Iris pigment epithelial cell (primary cell): ENCODE measurements at regions not wholly inside any gene's neighbourhood (a gene's known extent, or its start where the extent isn't known, plus 50 kb on each side); places are given as distances from the start of the nearest gene placed in this dataset.

ENCODE experiments used
- DNase-seq: peaks from one replicate; pipeline ENCODE4 v3.0.0-alpha.2; 2011; ENCODE audit warnings: low read depth

DNA sequence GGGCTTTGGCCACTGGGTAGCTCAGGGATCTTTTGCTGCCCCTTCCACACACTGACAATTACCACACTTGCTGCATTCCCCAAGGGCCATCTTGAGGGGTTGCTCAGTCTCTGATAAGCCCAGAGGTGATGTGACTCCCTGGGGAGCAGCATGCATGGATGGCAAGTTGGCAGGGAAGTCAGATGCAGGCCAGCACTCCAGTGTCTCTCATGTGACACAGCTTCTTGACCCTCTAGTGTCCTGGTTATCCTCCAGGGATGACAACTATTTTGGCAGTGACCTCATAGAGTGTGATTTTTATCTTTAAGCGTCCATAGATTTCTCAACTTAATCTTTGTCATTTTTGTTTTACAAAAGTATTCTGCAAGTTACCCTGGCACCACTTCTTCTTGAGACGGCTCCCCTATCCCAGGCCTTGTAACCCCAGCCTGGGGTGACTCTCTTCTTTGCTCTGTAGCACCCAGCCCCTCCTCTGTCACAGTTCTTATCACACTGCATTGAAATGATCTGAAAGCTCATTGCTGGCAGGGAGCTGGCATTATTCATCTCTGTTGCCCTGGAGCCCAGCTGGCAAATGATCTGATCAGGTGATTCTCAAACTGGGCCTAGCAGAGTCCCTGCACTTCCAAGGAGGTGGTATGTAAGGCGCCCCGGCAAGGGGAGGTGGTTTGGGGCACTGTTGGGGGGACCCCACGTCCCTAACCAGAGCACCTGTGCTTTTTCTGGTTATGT lies 72.6 kb downstream of the TENT5C start:
- no peak for DNase-seq

DNA sequence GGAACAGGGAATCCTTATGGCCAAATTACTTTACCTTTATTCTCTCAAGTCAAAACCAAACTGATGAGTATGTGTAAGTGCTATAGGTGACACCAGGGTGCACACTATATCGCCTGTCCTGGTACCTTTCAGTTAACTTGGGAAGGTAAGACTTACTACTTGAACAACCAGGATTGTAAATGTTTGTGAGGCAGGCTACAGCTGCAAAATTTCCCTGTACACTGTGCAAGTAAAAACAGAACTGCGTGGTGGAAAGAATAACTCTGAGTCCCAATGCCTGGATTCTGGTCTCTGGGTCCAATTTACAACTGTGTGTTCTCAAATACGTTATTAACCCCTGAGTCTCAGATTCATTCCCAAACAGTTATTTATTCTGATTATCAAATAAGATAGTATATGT lies 73.5 kb downstream of the TENT5C start:
- no peak for DNase-seq

DNA sequence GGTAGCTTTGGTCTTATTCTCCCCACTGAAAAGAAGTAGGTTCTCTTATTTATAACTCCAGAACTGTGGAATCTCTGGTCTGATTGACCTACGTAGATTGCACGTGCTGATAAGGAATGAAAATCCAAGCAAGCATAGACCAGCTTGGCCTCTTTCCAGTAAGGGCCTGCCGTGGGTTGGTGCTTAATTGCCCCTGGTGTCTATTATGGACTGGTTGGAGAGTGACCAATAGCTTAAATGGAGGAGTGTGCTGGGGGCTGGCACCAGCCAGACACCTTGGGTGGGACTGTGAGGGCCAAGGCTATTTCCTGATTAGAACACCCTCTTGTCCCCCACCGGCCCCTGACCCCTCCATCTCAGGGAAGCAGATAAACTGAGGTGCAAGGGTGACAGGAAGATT lies 74.0 kb downstream of the TENT5C start:
- DNase-seq = no peak

DNA sequence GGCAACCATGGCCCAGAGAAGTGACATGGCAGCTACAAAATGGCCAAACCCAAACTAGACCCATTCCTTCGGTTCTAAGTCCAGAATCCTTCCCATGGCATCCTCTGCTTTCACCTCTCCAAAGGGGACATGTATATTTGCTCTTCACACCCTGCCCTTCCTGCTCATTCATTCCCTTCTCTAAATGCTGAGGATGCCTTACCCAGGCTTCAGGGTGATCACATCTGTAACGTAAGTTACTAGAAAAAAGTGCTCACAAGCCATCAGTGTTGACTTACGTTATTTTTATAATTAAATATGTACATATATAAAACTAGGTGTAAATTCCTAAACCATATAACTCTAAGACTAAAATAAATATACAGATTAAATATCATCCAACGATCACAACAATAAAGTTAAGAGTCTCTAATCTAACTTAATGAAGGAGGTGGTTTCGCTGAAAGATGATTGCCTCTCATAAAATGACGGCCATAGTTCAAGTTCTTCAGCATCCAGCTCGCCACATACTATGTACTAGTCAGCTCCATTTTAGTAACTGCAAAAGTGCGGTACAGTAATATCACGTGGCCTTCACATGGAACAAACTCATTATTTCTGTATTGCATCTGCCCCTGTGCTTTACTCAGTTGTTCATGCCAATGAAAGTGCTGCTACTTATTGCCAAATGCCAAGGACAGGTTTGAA lies 74.6 kb downstream of the TENT5C start:
- DNase-seq = no peak

DNA sequence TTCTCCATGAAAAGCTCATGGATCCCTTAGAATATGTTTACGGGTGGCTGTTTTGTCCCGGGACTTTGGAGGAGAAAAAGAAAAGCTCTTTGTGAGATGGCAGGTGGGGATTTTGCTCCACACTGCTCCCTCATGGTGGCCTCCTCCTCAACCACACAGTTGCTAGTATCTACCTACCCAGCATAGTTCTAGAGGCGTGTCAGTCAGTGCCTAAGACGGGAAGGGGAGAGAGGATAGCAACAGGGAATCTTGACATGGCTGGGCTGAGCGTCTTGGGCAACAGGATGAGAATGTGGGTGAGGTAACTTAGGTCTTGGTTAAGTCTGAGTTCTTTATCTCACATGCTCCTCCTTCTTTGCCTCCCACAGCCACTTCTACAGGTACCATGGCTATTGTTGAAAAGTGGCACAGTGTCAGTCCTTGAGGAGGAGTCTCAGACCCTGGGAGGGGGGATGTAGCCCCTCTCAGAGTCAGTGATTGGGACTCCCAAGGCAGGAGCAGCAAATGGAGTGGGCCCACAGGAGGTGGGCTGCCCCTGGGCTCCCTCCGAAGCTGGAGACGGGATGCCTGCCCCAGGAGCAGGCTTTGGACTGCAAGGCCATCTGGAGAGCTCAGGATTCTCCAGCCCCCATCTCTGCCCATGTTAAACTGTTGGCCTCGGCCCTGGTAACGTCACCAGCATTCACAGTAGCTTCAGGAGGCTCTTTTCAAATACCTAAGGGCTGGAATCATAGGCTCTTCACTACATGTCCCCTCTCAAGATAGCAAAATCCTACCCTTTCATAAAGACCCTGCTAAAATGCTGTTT lies 75.4 kb downstream of the TENT5C start:
- no peak for DNase-seq

DNA sequence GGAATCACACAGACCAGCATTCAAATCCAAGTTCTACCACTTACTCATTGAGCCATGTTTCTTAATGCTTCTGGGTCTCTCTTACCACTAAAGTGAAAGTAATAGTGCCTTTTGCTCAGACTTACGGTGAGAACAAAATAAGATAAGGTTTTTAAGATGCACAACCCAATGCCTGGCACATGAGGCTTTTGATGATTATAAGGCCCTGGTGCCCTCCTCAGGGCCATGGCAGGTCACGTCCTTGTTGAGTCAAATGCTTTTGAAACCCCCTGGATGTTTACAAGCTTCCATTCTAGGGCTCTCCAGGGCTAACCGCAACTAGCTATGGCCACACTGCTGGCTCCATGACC lies 76.0 kb downstream of the TENT5C start:
- no peak for DNase-seq

DNA sequence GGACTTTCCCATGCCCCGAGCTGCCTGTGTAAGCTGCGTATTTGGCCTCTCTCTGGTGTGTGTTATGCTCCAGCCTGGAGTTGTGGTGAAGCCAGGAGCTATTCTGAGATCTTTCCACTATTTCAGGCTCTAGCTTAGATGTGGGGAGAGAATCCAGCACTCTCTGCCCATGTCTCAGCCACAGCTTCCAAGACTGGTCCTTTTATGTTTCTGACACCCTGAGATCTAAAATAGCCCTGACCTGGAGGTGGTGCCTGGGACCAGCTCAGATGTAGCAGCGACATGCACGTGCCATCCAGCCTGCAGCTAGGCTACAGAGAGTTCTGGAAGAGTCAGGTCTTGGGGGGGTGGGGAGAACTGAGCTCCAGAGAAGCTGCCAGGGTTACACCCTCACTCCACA lies 76.5 kb downstream of the TENT5C start:
- no peak for DNase-seq

DNA sequence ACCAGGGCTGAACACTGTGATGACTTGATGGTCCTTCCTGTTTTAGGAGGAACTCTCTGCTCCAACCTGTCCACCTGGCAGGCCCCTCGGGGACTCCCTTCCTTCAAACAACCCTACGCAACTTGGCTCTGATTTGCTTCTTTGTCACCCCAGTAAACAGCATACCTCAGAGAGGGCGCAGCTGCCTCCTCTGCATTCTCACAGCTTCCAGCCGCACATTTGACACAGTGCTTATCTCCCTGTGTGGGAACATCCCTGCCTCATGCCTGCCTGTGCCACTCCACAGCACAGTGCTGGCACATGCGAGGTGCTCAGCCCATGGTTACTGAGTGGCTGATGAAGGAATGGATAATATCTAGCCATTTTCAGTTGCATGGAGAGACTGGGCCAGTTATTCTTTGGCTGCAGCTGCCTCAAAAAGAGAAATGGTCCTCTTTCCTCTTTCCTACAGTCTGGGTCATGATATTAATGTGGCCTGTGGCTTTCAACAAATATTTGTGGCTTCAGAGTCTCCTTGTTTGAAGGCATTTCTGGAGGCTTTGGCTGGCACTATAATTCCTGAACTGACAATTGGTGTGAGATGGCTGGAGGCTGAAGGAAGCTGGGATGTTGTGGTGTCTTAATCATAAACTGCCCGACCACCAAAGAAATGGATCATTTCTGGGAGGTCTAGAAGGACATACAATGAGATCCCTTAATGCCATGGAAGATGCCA lies 77.9 kb downstream of the TENT5C start:
- no peak for DNase-seq

DNA sequence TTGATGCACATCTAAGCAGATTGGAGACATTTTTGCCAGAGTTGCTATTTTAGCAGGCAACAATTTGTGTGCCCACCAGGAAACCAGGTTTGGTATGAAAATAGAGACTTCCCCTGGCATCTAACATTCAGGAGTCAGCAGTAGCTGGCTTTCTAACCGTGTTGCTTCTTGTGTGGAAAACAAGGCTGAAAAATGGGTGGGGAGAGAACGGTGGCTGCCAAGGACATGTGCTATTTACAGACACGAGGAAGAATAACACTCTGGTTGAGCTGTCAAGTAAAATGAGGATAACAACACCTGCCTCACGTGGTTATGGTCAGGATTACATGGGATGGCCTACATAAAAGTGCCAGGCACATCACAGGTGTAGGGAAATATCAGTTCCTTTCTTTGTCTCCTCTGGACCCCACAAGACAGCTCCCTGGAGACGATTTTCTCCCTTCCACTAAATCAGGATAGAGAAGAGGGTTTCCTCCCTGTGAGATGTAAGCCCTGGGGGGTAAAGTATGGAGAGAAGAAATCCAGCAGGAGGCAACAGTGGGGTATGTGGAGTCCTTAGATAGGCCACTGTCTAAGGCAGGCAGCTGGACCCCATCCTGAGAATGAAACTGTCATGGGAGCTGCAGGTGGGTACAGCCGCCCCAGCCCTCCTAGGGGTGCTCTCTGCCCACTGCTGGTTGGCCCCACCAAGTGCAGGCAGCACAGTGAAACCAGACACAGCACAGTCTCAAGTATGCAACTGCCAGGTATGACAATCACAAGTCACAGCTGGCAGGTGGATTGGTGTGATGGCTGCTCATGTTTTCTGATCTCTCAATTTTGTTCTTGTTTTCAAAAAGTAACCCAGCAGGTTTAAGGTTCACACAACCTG lies 80.3 kb downstream of the TENT5C start:
- no peak for DNase-seq

DNA sequence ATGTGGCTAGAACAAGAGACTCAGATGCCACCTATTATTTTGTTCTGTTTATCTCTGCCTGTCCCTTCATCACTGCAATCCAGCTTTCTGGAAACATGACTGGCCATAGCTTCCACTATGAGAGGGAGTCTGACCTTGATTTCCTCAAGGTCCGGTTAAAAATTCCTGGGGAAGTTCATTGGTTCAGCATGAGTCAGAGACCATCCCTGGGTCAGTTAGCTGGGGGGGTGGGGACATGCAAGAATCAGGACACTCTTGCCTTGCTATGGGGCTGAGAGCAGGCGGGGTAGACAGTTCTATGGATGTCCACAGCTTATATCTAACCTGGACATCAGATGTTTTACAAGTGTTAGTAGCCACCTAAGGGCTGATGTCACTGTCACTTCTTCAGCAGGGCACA lies 81.1 kb downstream of the TENT5C start:
- no peak for DNase-seq

DNA sequence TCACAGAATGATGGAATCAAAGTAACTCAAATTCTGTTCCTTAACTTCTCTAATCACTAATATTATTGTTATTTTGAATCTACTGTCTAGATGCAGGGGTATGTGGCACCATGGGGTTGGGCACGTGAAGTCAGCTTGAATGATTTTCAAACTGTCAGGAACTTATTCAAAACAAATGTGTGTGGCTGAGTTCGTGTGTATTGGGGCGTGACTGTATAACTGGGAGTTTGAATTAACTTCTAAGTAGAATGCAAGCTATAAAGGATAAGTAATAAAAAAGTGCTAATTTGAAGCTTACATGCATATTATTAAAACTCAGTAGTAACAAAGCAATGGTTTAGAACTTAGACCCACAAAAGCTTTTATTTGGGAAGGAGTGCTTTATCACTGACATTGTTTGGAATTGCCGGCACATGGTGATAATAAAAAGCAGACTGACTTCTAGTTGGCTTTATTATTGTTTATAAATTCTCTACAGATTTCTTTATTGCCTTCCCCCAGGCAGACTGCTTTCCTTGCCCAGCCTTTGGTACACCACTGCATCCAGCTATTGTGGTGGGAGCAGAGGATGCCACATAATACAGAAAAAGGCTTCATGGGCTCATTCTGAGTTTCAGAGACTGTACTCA lies 84.3 kb downstream of the TENT5C start:
- no peak for DNase-seq

DNA sequence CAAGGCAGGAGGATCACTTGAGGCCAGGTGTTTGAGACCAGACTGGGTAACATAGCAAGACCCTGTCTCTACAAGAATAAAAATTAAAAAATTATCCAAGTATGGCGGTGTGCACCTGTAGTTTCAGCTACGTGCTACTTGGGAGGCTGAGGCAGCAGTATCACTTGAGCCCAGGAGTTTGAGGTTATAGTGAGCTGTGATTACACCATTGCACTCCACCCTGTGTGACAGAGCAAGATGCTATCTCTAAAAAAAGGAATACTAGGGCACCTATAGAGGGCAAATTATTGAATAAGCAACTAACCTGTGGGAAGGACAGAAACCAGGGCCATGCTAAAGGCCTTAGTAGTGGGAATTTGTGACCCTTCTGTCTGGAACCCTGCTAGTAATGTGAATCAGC lies 86.1 kb downstream of the TENT5C start:
- no peak for DNase-seq

DNA sequence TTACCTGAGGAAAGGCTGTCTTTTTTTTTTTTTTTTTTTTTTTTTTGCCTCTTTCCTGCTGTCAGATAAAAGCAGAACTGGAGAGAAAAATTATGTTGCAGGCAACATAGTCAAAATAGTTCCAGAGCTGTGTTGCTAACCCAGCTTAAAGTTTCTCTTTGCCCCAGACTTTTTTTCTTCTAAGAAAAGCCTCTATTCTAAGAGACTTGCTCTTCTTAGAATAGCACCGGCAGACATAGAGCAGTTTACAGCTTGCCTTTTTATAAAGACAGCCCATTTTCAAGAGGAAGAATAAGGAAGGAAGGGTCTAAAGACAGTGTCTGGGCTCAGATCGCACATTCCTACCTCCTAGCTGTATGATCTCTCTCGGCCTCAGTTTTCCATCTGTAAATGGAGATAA lies 88.7 kb downstream of the TENT5C start:
- no peak for DNase-seq

DNA sequence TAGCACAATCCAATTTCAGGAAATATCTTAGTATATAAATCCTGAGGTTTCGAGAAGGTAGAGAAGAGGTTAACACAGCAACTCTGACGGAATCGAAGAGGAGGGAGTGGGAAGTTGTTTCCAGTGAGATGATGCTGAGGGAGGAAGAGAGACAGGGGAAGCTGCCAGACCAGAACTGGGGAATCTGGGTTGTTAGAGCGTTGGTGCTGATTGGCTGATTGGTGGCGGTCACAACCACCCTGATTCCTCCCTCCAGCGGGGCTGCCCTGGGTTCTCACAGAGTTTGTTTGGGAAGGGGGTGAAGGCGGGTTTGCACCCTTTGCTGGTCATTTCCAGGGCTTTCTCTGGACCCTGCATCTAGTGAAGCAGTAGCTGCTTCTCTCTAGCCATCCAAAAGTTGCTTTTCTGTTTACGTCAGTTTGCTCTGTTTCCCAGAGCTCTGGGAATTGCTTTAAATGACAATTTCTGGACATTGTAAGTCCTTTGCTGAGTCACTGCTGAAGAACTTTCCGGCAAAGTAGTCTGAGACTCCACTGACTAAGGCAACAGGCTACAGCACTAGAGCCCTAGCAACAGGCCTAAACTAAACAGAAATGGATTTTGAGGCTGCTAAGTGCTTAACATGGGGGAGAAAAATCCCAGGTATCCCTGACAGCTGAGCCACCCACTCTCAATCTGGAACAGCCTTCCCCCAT lies 90.1 kb downstream of the TENT5C start:
- DNase-seq = peak; percentile 95

DNA sequence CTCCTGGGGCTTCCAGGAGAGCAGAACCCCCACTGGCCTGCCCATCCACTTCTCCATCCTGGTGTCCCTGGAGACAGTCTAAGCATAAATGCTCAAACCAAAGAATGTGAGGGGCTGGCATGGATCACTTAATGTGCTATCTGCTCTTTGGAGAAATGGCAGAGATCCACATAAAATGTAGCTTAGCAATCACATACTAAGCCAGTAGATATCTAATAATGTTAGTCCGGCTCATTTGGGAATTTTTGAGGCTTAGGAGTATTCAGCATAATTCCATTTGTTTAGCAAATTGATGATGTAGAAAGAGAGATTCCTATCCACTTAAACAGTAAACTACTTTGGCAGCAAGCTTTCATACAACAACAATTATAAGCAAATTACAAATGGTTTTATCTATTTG lies 90.7 kb downstream of the TENT5C start:
- DNase-seq = no peak

DNA sequence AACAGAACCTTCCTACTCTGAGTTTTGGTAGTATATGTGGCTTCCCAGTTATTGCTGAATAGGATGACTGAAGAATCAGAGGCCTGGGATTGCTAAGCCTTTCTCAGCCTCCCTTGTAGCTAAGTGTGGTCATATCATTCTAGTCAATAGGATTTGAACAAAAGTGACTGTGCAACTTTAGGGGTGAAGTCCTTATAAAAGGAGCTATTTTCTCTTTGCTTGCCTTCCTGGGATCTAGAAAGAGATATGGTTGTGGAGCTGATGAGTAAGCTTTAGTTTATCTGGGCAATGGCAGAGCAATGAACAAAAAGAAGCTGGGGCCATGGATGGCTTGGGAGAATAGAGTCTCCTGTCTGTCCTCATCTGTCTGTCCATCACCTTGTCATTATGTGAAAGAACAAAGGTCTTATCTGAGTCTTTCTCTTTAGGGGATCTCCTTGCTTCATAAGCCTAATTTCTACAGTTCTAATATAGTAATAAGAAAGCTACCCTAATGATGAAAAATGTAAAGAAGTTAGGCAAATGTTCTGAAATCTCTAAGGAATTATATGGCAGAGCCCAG lies 91.5 kb downstream of the TENT5C start:
- no peak for DNase-seq

DNA sequence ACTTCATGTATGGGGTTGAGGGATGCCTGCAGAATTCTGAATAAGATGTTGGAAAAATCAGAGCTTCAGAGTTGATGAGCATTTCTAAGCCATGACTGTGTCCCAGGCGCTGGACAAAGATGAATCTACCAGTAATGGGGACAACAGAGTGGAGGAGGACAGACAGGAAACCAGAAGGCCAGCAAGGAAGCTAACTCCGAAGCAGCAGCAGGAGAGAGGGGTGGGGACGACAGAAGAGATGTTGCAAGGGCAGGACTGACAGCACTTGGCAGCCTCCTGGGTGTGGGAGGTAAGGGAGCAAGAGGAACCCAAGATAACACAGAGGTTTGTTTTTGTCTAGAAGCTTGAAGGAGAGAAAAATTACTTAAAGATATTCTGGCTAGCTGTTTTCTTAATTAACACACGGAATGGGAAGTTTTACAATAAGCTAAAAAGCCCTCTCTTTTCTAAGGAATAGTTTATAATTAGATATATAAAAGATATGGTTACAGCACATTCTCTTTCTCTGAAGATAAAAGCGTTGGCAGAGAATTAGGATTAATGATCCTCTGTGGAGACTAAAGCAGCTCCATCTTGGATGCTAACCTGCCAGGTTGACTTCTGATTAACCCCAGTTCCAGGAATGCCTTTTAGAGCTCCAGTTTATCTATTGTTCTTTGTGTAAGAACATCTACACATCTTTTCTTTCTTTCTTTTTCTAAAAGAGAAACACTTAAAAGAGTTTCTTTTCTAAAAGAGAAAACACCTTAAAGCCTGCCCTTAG lies 92.7 kb downstream of the TENT5C start:
- peak; percentile 36 for DNase-seq

DNA sequence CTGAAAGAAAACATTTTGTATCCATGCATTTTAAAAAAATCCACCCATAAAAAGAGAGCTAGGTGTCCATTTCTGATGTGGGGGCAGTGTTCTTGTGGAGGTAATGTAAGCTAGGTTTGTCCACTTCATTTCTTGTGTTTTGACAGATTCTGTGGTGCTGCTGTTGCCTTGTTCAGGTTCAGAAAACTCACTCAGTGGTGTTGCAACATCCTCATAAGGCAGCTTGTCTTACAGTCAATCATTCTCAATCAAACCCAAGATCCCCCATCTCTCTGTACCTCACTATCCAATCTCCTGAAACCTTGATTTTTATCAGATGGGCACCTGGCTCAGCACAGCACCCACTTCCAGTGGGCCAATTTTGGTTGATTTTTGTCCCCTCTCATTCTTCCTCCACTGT lies 94.1 kb downstream of the TENT5C start:
- DNase-seq = peak; percentile 19

DNA sequence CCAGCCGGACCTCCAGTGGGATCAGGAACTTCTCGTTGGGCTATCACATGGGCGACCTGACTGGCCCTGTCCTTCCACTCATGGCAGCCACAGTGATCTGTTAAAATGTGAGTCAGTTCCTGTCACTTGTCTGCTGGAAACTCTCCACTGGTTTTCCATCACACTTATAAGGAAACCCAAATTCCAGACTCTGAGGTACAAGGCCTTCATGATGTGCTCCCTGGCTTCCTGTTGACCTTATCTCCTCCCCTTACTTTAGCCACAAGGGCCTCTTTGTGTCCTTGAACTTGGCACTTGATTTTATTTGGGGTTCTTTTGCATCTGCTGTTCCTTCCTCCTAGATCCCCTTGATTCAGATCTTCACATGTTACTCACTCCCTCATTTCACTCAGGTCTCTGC lies 96.8 kb downstream of the TENT5C start:
- no peak for DNase-seq
